BLaER1 treated with 17β-estradiol and CSF1 and Interleukin-3, amounts not matched to agents 10 nM and 100 nM (cell line): ENCODE measurements at regions not wholly inside any gene's neighbourhood (a gene's known extent, or its start where the extent isn't known, plus 50 kb on each side); places are given as distances from the start of the nearest gene placed in this dataset.

Experiments used
- H3K27ac ChIP-seq, 11 experiments: shearing (Covaris generic); formaldehyde crosslinking; 2 replicates each; pipeline ENCODE4 v1.8.1; 2022
- H3K27me3 ChIP-seq, 11 experiments: shearing (Covaris generic); formaldehyde crosslinking; 2 replicates each; pipeline ENCODE4 v1.8.1; 2022
- H3K36me3 ChIP-seq, 11 experiments: shearing (Covaris generic); formaldehyde crosslinking; 2 replicates each; pipeline ENCODE4 v1.8.1; 2022
- H3K4me1 ChIP-seq, 10 experiments: shearing (Covaris generic); formaldehyde crosslinking; 2 replicates each; pipeline ENCODE4 v1.8.1; 2022
- H3K4me2 ChIP-seq, 11 experiments: shearing (Covaris generic); formaldehyde crosslinking; 2 replicates each; pipeline ENCODE4 v1.8.1; 2022
- H3K4me3 ChIP-seq, 10 experiments: shearing (Covaris generic); formaldehyde crosslinking; 2 replicates each; pipeline ENCODE4 v1.8.1; 2022
- H3K9ac ChIP-seq, 11 experiments: shearing (Covaris generic); formaldehyde crosslinking; 2 replicates each; pipeline ENCODE4 v1.8.1; 2022
- H3K9me3 ChIP-seq, 11 experiments: shearing (Covaris generic); formaldehyde crosslinking; replicated peaks in 1 of 11; 2 replicates each; pipeline ENCODE4 v1.8.1; 2022
- H4K20me1 ChIP-seq, 11 experiments: shearing (Covaris generic); formaldehyde crosslinking; 2 replicates each; pipeline ENCODE4 v1.8.1; 2022
- Cebpa-rat ChIP-seq, 11 experiments: shearing (Covaris generic); IDR thresholded peaks; 2 replicates each; pipeline ENCODE4 v1.8.1; 2022

GRCh38 chrX:933611-934010 is 278.8 kb downstream of the CRLF2 start:
- Histone ChIP-seq H3K9ac (no peak overlapping the region), H3K27ac (no peak overlapping the region), H3K36me3 (no peaks in the 10 kb centered on the region), H3K27me3 (peaks cover 14 to 42% (median 35%) of the 10 kb centered on the region in 11 experiments), H3K4me1 (peaks cover 0 to 8% (median 0%) of the 10 kb centered on the region in 10 experiments; a peak in 2 of 20 replicates), H3K9me3 (no peaks in the 10 kb centered on the region), H4K20me1 (peaks cover 0 to 5% (median 0%) of the 10 kb centered on the region in 11 experiments; a peak in 5 of 22 replicates), H3K4me2 (no peak overlapping the region), H3K4me3 (no peak overlapping the region)
- TF ChIP-seq Cebpa-rat (IDR thresholded peaks at IDR 0.05), result no peak

GRCh38 chrX:928606-929005 is 283.8 kb downstream of the CRLF2 start:
- H3K4me3 ChIP-seq, result no peak overlapping the region
- peak in 3 of 11 experiments; percentile 39 to 68 (median 55); a peak in 4 of 22 replicates for TF ChIP-seq Cebpa-rat (IDR thresholded peaks at IDR 0.05)
- no peaks in the 10 kb centered on the region; a peak in 1 of 22 replicates for H4K20me1 ChIP-seq
- H3K4me2 ChIP-seq, result peak overlapping the region in 2 of 11 experiments; percentile 26 to 50; a peak in 3 of 22 replicates
- H3K27ac ChIP-seq, result peak overlapping the region in 3 of 11 experiments; percentile 35 to 61 (median 40); a peak in 7 of 22 replicates
- peaks cover 0 to 12% (median 0%) of the 10 kb centered on the region in 10 experiments; a peak in 2 of 20 replicates for H3K4me1 ChIP-seq
- no peaks in the 10 kb centered on the region for H3K9me3 ChIP-seq
- H3K27me3 ChIP-seq, result peaks cover 0 to 8% (median 0%) of the 10 kb centered on the region in 11 experiments; a peak in 4 of 22 replicates
- H3K9ac ChIP-seq, result no peak overlapping the region
- H3K36me3 ChIP-seq, result no peaks in the 10 kb centered on the region

GRCh38 chrX:926991-927390 is 285.5 kb downstream of the CRLF2 start:
- Histone ChIP-seq H3K4me1 (peaks cover 0 to 12% (median 0%) of the 10 kb centered on the region in 10 experiments; a peak in 2 of 20 replicates), H4K20me1 (no peaks in the 10 kb centered on the region; a peak in 1 of 22 replicates), H3K36me3 (no peaks in the 10 kb centered on the region), H3K9me3 (no peaks in the 10 kb centered on the region), H3K27ac (no peak overlapping the region), H3K4me3 (no peak overlapping the region), H3K9ac (no peak overlapping the region), H3K4me2 (no peak overlapping the region), H3K27me3 (peaks cover 0 to 8% (median 0%) of the 10 kb centered on the region in 11 experiments; a peak in 3 of 22 replicates)
- no peak for TF ChIP-seq Cebpa-rat (IDR thresholded peaks at IDR 0.05)

- H3K4me3 ChIP-seq, result no peak overlapping the region
- H3K27ac ChIP-seq, result no peak overlapping the region
- no peaks in the 10 kb centered on the region for H3K36me3 ChIP-seq
- H3K9me3 ChIP-seq, result no peaks in the 10 kb centered on the region
- peaks cover 0 to 12% (median 0%) of the 10 kb centered on the region in 10 experiments; a peak in 2 of 20 replicates for H3K4me1 ChIP-seq
- H3K27me3 ChIP-seq, result peaks cover 0 to 8% (median 0%) of the 10 kb centered on the region in 11 experiments; a peak in 3 of 22 replicates
- no peak overlapping the region for H3K9ac ChIP-seq
- H3K4me2 ChIP-seq, result no peak overlapping the region
- no peaks in the 10 kb centered on the region; a peak in 1 of 22 replicates for H4K20me1 ChIP-seq
- TF ChIP-seq Cebpa-rat (IDR thresholded peaks at IDR 0.05), result no peak
Measured at GRCh38 chrX:926070-926469, 286.4 kb downstream of the CRLF2 start.

GRCh38 chrX:925652-926061 is 286.8 kb downstream of the CRLF2 start:
- Histone ChIP-seq H3K27me3 (peaks cover 0 to 8% (median 0%) of the 10 kb centered on the region in 11 experiments; a peak in 3 of 22 replicates), H3K4me1 (peaks cover 0 to 12% (median 0%) of the 10 kb centered on the region in 10 experiments; a peak in 2 of 20 replicates), H3K4me3 (no peak overlapping the region), H3K9me3 (no peaks in the 10 kb centered on the region), H3K27ac (no peak overlapping the region), H4K20me1 (no peaks in the 10 kb centered on the region; a peak in 1 of 22 replicates), H3K36me3 (no peaks in the 10 kb centered on the region), H3K9ac (no peak overlapping the region), H3K4me2 (no peak overlapping the region)
- no peak for TF ChIP-seq Cebpa-rat (IDR thresholded peaks at IDR 0.05)

- Histone ChIP-seq H3K9ac (no peak overlapping the region), H3K4me1 (peaks cover 0 to 12% (median 0%) of the 10 kb centered on the region in 10 experiments; a peak in 2 of 20 replicates), H3K27me3 (peaks cover 0 to 8% (median 0%) of the 10 kb centered on the region in 11 experiments; a peak in 3 of 22 replicates), H3K36me3 (no peaks in the 10 kb centered on the region), H3K4me2 (no peak overlapping the region), H4K20me1 (no peaks in the 10 kb centered on the region; a peak in 1 of 22 replicates), H3K4me3 (no peak overlapping the region), H3K9me3 (no peaks in the 10 kb centered on the region), H3K27ac (no peak overlapping the region)
- TF ChIP-seq Cebpa-rat (IDR thresholded peaks at IDR 0.05), result no peak
Measured at GRCh38 chrX:925094-925493, 287.4 kb downstream of the CRLF2 start.

- Histone ChIP-seq H3K27me3 (peaks cover 0 to 8% (median 0%) of the 10 kb centered on the region in 11 experiments; a peak in 3 of 22 replicates), H3K4me2 (no peak overlapping the region), H3K4me1 (peaks cover 0 to 8% (median 0%) of the 10 kb centered on the region in 10 experiments; a peak in 1 of 20 replicates), H3K27ac (no peak overlapping the region), H4K20me1 (no peaks in the 10 kb centered on the region; a peak in 1 of 22 replicates), H3K9me3 (no peaks in the 10 kb centered on the region), H3K9ac (no peak overlapping the region), H3K4me3 (no peak overlapping the region), H3K36me3 (no peaks in the 10 kb centered on the region)
- no peak for TF ChIP-seq Cebpa-rat (IDR thresholded peaks at IDR 0.05)
Measured at GRCh38 chrX:924017-924416, 288.4 kb downstream of the CRLF2 start.

GRCh38 chrX:920234-920799 is 289.7 kb downstream of the SHOX start:
- no peaks in the 10 kb centered on the region for H3K9me3 ChIP-seq
- no peak overlapping the region for H3K9ac ChIP-seq
- H4K20me1 ChIP-seq, result no peaks in the 10 kb centered on the region; a peak in 2 of 22 replicates
- H3K27me3 ChIP-seq, result 0 out of 22 replicates have a peak, but pooled peaks cover 0 to 3% (median 0%) of the 10 kb centered on the region in 11 experiments
- H3K4me3 ChIP-seq, result no peak overlapping the region
- H3K4me1 ChIP-seq, result no peaks in the 10 kb centered on the region
- H3K4me2 ChIP-seq, result no peak overlapping the region
- TF ChIP-seq Cebpa-rat (IDR thresholded peaks at IDR 0.05), result no peak
- no peak overlapping the region for H3K27ac ChIP-seq
- no peaks in the 10 kb centered on the region for H3K36me3 ChIP-seq

GRCh38 chrX:916230-916599 is 285.6 kb downstream of the SHOX start:
- Histone ChIP-seq H3K4me3 (no peak overlapping the region), H3K9me3 (no peaks in the 10 kb centered on the region), H3K27me3 (0 out of 22 replicates have a peak, but pooled peaks cover 0 to 3% (median 0%) of the 10 kb centered on the region in 11 experiments)

More at GRCh38 chrX:916230-916599, 285.6 kb downstream of the SHOX start:
- H3K4me1 ChIP-seq, result no peaks in the 10 kb centered on the region
- H3K27ac ChIP-seq, result no peak overlapping the region
- TF ChIP-seq Cebpa-rat (IDR thresholded peaks at IDR 0.05), result no peak
- no peak overlapping the region for H3K4me2 ChIP-seq
- no peak overlapping the region for H3K9ac ChIP-seq
- no peaks in the 10 kb centered on the region for H3K36me3 ChIP-seq
- H4K20me1 ChIP-seq, result no peaks in the 10 kb centered on the region; a peak in 2 of 22 replicates
